ENCODE measurements at regions not wholly inside any gene's neighbourhood (a gene's known extent, or its start where the extent isn't known, plus 50 kb on each side); places are given as distances from the start of the nearest gene placed in this dataset.
"Not testable (repeated sequence)": the region's sequence is repeated elsewhere in the genome, so short reads cannot be mapped to it uniquely, and the experiment has no call there.

DNA sequence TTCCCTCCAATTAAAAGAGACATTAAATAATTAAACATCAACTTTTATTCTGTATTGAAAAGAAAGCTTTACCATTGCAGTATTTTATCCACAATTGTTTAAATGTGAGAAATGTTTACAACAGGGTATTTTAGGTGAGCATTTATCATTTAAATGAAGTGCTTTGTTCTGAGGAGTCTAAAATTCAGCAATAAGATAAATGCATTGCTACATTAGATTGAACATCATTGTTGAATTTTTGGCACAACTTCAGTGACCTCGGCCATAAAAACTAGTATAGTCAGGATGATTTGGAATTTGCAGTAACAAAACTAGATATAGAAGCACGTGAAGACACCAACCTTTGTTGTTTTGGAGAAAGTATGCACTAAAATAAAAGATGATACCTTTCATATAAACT is 692.9 kb downstream of the USP25 start:
- DNase-seq, result no peak

DNA sequence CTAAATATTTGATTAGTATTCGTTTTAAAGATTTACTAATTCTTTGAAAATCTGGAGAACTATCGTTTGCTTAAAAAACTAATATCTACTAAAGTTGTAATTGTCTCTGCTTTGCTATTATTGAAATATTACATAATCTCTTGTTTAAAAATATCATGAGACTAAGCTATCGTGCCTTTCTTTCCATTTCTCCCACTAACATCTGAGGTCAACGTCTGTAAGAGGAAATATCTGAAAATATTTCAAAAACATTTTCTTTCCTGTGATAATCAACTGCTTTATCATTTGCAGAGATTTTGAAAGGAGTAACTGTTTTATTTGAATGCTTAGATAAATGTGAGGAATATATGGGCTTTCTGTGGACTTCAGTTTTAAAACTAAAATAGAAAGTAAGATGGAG is 694.1 kb downstream of the USP25 start:
- no peak for DNase-seq

DNA sequence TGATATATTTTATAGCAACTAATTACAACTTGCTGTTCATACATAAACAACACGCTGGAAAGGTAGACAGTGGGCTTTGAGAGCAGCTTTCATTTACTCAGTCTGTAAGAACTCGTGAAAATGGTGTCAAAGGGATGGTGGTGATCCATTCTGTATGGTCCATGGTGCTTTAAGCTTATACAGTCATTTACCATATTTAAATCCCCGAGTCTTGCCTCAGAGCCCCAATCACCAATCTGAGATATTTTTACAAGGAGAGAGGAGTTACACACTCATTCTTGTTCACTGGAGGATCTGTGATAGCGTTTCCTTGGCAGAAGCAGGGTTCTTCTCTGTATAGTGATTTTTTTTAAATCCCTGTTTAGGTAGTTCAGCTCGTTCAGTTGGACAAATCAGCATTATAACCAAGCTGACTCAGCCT is 694.6 kb downstream of the USP25 start:
- DNase-seq, result peak; percentile 22

DNA sequence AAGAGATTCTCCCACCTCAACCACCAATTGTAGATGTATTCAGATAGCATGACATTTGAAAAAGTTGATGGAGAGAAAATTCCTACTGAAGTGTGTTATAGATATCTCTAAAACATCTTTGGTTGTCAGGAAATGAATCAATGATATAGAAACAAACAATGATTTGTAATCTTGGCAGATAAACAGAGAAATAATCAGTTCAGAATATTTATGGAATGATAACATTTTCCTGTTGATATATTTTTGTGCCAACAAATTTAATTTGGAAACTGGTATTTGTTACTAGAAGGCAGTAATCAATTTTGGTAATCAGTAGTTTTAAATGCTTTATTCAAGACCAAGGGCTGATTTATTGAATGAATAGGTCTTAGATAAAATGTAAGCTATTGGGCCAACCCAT is 695.6 kb downstream of the USP25 start:
- DNase-seq, result no peak

DNA sequence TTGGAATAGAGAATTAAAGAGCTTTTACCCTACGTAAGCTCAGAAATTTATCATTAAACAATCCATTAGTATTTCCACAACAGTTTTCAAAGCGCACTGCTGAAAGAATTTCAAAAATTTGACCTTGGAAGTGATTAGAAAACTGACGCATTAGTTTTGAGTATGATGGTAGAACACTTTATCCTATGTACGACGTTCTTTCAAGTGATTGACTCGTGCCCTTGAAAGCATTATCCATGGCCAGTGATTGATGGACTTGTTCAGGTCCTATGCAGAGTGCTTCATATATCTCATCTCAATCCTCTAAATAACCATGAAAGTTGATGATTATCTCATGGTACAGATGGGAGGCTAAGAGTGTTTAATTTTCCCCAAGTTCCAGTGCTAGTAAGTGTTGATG is 697.2 kb downstream of the USP25 start:
- DNase-seq, result no peak

DNA sequence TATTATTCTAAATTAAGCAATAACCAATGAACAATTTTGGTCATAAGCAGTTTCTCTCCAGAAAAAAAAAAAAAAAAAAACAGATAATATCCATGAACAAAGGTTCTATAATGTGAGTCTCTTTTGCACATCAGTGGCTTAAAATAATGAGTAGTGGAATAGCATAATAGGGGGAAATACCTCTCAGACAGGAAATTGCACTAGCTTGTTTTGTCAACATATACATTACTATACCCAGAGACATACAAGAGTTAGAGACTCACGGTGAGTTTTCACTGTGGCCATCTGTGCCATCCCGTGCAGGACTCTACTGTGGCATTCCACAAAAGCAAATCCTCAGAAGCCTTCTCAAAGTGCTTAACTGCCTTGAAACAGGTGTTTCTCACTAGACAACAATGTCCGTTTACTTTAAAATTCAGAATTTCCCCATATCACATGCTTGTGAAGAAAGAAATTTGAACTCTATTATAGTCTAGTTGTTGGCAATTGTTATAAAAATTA is 697.9 kb downstream of the USP25 start:
- no peak for DNase-seq

DNA sequence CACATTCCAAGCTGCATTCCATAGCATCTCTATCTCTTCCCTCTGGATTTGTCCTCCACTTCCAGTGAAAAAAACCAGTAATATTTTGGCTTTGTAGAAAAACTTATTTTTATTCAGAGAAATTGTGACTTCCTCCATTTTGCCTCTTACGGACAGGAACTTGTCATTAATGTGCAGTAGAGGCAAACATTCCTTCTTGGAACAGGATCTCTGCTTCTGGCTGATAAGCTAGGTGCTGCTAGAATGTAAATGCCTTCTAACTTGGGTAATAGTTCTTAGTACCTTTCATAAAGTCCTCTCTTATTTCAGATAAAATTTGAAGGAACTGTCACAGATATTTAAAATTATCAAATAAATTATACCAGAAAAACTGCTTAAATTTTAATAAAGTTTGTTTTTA is 707.8 kb downstream of the USP25 start:
- DNase-seq, result no peak

DNA sequence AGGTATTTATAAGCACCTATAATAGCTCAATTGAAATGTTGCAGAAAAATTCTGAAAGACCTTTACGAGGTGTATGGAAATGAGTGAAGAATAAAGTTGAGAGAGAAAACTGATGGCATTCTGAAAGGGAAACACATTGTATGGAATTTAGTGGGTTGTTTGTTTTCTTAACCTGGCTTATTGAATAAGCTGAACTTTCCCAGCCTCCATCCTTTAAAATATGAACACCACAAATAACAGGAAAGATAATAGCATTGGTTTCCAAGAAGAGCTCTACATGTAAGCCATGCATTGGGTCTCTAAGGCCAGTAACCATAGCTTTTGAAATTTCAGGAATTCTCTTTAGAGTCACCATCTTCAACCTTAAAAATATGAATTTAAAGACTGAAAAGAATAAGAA is 709.0 kb downstream of the USP25 start:
- DNase-seq, result no peak

DNA sequence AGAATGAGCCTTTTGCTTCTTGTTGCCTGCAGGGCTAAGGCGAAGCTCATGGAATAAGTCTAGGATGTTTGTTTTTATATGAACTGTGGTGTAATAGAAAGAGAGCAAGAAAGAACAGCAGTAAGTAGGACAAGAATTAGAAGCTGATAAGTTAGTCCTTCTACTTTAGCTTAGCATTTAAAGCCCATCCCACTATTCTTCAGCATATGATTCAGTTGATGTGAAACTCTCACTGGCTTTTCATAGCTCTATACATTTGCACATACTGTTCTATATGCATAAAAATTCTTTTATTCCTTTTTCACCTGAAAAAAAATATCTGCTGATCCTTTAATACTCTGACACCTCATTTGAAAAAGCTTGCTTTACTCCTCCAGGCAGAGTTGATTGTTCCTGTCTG is 712.0 kb downstream of the USP25 start:
- DNase-seq, result no peak

DNA sequence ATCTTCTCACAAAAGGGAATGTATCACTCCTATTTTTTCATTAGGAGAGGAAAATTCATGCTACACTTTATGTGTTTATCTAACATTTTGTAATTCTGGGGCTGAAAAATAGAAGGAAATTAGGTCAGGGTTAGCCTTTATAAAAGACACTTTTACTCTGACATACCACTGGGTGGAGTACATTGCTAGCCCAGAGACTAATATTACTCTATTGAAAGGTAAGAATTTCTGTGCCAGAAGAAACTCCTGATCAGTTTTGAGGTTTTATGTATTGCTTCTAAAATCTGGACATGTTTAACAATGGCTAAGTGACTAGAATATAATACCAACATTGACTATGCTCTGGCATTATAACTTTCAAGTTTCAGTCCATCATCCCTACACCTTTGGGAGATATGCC is 724.6 kb downstream of the USP25 start:
- DNase-seq, result no peak

DNA sequence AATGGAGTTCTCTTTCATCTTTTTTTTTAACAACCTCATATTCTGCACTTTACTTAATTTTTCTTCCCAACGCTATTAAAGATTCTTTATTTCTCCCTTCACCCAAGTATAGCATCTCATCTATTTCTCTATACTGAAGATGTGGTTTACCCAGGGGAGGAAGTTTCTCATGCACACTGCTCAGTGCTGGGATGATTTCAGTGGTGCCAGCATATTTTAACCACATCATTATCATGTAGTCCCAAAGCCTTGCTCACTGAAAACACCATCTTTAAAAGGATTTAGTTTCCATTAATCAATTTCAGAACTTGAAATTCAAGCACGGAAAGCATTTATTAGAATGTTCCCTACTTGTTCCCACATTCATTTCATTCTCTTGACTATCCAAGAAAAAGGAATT is 725.7 kb downstream of the USP25 start:
- DNase-seq, result no peak

DNA sequence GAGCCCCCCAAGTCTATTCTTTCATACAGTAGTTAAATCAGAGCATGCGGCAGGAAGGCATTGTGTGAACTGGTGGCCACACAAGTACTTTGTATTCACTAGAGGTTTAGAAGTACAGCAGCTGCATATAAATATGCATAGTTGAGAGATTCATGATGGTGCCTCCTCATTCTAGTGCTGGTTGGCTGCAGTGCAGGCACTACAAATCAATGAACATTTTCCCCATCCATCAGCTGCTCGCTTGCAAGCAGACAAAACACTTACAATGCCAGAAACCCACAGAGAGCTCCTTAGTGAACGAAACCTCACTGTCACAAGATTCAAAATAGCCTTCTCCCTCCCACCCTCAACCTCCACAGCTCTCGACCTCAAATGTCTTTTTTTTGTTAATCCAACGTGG is 726.2 kb downstream of the USP25 start:
- peak; percentile 7 for DNase-seq

DNA sequence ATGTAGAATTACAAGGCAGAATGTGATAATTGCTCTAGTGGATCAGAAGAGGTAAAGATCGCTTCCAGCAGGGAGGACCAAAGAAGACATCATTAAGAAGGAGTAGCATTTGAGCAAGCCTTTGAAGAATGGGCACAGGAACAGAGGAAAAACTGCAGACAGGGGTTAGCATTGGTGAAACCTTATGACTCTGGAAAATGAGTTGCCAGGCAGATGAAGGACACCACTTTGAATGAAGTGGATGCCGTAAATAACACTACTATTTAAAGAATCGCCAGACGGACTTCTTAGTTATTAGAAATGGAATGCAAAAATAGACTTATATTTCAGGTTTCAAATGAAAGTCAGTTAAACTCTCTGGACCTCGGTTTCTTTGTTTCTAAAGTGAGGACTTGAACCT is 727.7 kb downstream of the USP25 start:
- no peak for DNase-seq

GRCh38 chr21:16460936-16461335 is 731.2 kb downstream of the USP25 start:
- DNase-seq, result no peak

DNA sequence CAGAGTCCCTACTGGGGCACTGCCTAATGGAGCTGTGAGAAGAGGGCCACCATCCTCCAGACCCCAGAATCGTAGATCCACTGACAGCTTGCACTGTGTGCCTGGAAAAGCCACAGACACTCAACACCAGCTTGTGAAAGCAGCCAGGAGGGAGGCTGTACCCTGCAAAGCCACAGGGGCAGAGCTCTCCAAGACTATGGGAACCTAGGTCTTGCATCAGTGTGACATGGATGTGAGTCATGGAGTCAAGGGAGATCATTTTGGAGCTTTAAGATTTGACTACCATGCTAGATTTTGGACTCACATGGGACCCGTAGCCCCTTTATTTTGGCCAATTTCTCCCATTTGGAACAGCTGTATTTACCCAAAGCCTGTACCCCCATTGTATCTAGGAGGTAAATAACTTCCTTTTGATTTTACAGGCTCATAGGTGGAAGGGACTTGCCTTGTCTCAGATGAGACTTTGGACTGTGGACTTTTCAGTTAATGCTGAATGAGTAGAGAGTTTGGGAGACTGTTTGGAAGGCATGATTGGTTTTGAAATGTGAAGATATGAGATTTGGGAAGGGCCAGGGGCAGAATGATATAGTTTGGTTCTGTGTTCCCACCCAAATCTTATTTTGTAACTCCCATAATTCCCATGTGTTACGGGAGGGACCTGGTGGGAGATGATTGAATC is 734.6 kb downstream of the USP25 start:
- DNase-seq, result not testable (repeated sequence)

DNA sequence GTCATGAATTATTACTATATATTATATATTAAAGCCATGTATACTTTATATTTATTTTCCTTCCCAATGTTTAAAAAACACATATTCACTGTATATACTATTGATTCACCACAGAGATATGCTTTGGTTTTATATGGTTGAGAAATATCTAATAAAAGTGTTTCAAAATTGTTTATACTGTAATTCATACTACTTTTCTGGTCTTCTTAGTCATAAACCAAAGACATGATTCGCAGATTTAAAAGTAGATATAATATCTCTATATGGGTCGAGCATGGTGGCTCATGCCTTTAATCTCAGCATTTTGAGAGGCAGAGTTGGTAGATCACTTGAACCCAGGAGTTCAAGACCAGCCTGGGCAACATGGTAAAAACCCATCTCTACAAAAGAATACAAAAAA is 738.4 kb downstream of the USP25 start:
- no peak for DNase-seq

GRCh38 chr21:16473988-16474387 is 744.2 kb downstream of the USP25 start:
- no peak for DNase-seq

DNA sequence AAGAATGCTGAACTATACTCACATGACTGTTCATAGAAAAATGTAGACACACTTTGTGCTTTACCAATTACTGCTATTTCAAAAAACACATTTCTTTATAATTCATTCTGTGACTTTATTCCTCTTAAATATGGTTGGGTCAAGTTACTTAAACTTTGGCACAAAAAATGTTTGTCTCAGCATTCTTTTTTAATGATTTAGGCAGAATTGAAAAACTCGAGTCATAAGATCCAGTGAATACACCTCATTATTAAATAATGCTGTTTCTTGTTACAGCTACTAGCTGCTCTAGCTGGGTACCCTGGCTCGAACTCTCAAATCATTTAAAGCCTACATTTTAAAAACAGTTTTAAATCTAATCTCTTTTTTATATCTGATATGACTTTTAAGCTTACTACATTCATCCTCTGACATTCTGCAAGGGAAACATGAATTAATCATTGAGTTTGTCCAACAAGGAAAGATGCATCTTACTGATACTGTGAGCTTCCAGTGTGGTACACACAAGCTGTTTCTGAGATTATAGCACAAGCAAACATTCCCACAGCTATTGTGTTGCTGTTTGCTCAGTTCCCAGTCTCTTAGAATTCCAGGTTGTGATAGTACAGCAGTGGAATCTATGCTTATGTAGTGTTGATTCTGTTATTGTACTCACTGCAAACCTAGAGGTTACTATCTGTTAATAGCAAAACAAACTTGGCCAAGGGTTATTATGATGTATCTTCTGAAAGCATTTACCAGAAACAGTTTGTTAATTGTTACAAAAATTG is 746.5 kb downstream of the USP25 start:
- no peak for DNase-seq

- DNase-seq, result no peak
These were observed 758.3 kb downstream of the USP25 start for GRCh38 chr21:16488042-16488441.

GRCh38 chr21:16492356-16492755 is 762.6 kb downstream of the USP25 start:
- no peak for DNase-seq

DNA sequence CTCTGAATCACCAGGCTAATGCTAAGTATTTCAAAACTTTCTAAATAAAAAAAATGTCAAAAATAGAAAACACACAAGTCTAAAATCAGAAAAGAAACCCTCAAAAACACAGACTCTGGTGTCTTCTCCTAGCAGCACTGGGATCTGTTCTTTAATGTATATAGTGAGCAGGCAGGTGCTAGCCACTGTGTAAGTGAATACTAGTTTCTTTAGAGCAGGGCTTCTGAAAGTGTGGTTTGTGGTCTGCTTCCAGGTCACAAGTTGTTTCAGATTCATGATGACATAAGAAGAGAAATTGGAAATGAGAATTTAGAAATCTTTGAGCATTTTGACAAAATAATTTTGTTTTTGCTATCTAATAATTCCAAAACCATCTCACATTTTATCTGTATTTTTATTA is 763.1 kb downstream of the USP25 start:
- DNase-seq, result no peak

DNA sequence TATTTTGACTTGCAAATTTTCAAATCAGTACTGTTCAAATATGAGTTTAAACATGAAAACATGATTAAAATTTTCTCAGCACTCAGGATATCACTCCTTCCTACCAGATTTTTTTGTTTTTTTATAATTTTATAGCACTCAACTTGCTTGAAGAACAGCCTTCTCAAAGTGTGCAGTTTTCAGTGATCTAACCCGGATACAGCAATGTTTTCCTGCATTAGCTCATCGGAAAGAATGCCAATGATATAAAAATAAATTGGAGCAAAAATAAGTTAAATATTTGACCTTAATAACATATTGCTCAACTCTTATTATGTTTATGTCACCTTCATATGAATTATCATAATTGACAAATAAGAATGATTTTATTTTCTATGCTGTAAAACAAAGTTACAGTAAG is 766.8 kb downstream of the USP25 start:
- no peak for DNase-seq

DNA sequence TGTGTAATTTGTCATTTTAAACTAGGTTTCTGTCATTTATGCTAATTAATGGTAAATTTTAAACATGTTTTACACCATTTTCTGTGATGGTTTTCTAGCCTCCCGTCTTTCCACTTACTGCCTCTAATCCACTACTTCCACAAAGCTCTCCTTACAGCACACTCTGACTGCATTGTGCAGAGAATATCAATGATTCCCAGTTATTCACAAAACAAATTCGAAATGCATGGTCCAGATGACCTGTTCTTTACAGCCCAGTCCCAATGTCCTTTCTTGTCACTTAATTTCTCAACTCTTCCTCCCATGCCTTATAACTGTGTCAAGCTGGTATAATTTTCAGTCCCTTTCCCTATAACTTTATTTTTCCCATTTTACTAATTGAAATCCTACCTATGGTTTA is 770.5 kb downstream of the USP25 start:
- DNase-seq, result no peak

DNA sequence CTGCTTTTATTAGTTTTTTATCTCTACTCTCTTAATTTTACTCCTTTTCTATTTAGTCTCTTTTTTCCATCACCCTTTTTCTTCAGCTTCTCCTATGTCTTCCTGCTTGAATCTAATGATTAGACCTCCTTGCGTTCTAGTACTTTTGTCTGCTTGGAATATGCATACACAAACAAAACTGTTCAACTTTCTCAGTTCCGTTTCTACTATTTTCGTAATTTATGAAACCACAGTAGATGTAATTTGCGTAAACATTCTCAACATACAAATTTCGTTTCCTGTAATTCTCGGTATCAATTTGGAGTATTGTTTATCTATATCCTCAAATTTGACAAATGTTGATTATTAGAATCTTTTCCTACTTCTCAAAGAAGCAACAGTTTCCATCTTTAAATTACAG is 772.5 kb downstream of the USP25 start:
- DNase-seq, result no peak
